Vagina (tissue), 2 donors: ENCODE measurements at regions not wholly inside any gene's neighbourhood (a gene's known extent, or its start where the extent isn't known, plus 50 kb on each side); places are given as distances from the start of the nearest gene placed in this dataset.

ENCODE experiments used
- DNase-seq, 2 donors: peaks; one replicate each; pipeline ENCODE4 v3.0.0-alpha.2; 2017; ENCODE audit errors: extremely low spot score in 2 of 2
- H3K27ac ChIP-seq: fragments of 200-600 bp; sonication (generic); one replicate; pipeline ENCODE4 v1.5.1; 2019
- H3K27me3 ChIP-seq: fragments of 200-600 bp; sonication (generic); one replicate; pipeline ENCODE4 v1.5.1; 2019
- H3K36me3 ChIP-seq, 2 donors: fragments of 200-600 bp; sonication (generic); one replicate each; pipeline ENCODE4 v1.5.1; 2017 to 2019
- H3K4me1 ChIP-seq: fragments of 200-600 bp; sonication (generic); one replicate; pipeline ENCODE4 v1.5.1; 2019
- H3K4me3 ChIP-seq, 2 donors: fragments of 200-600 bp; sonication (generic); 1 replicate in 1 of 2; 2 replicates in 1 of 2; pipeline ENCODE4 v1.5.1; 2016 to 2019
- H3K9me3 ChIP-seq: fragments of 200-600 bp; sonication (generic); one replicate; pipeline ENCODE4 v1.5.1; 2019
- CTCF ChIP-seq, 3 experiments: fragments of 450-650 bp in 2 of 3; fragments of 200-600 bp in 1 of 3; sonication (generic) in 1 of 3; IDR thresholded peaks; one replicate each; pipeline ENCODE4 v1.5.1; 2017 to 2019; ENCODE audit warnings: antibody characterized with exemption in 3 of 3, mild to moderate bottlenecking in 2 of 3, moderate library complexity in 2 of 3
- POLR2A ChIP-seq, 2 donors: fragments of 450-650 bp; IDR thresholded peaks; one replicate each; pipeline ENCODE4 v1.6.1; 2017; ENCODE audit warnings: antibody characterized with exemption in 2 of 2, mild to moderate bottlenecking in 2 of 2, moderate library complexity in 2 of 2
- POLR2AphosphoS5 ChIP-seq, 2 donors: sonication (generic); formaldehyde crosslinking; IDR thresholded peaks; one replicate each; pipeline ENCODE4 v1.9.0; 2017; ENCODE audit warnings: antibody characterized with exemption in 2 of 2, mild to moderate bottlenecking in 2 of 2, low read depth in 1 of 2; ENCODE audit not compliant: insufficient read depth in 1 of 2
- intact Hi-C: fragments of 100-400 bp; cut with DNase I; formaldehyde crosslinking; loops from one replicate; pipeline ENCODE4 v1.15.1; 2023

GRCh38 chr12:125493704-125494308, 428.6 kb downstream of the AACS start:
- Histone ChIP-seq H3K4me3 (no peak overlapping the region), H3K36me3 (no peaks in the 10 kb centered on the region), H3K9me3 (no peaks in the 10 kb centered on the region), H3K27me3 (no peaks in the 10 kb centered on the region), H3K27ac (no peak overlapping the region), H3K4me1 (no peaks in the 10 kb centered on the region)
- TF ChIP-seq CTCF (IDR thresholded peaks at IDR 0.05): no peak
- no peak for TF ChIP-seq POLR2A (IDR thresholded peaks at IDR 0.05)
- no peak for TF ChIP-seq POLR2AphosphoS5 (IDR thresholded peaks at IDR 0.05; ENCODE audit: insufficient read depth in 1 of 2, low read depth in 1 of 2)
- DNase-seq: no peak
- intact Hi-C loops: no loop called here

DNA sequence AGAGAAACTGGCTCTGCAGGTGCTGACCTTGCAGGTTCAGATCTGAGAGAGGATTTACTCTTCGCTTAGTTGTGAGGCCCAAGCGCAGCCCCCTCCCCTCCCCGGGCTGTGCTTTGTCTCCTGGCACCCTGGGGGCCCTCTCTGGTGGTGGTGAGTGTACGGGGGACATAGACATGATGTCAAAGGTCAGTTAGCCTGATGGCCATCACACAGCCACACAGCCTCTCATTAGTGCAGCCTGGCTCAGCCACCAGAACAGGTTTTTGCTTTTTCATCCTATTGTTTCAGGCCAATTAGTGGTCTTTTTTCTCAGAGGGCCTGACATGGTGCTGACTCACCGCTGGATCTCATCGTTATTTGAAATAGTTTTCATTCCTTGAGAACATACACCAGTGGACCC, 437.9 kb downstream of the AACS start:
- H3K27me3 ChIP-seq: no peaks in the 10 kb centered on the region
- intact Hi-C loops: no loop called here
- no peaks in the 10 kb centered on the region for H3K9me3 ChIP-seq
- H3K4me1 ChIP-seq: no peaks in the 10 kb centered on the region
- no peak for DNase-seq
- TF ChIP-seq CTCF (IDR thresholded peaks at IDR 0.05): no peak
- TF ChIP-seq POLR2AphosphoS5 (IDR thresholded peaks at IDR 0.05; ENCODE audit: insufficient read depth in 1 of 2, low read depth in 1 of 2): no peak
- TF ChIP-seq POLR2A (IDR thresholded peaks at IDR 0.05): no peak
- H3K27ac ChIP-seq: no peak overlapping the region
- no peak overlapping the region for H3K4me3 ChIP-seq
- H3K36me3 ChIP-seq: no peaks in the 10 kb centered on the region

- Histone ChIP-seq H3K4me1 (no peaks in the 10 kb centered on the region), H3K27ac (no peak overlapping the region), H3K9me3 (no peaks in the 10 kb centered on the region), H3K36me3 (no peaks in the 10 kb centered on the region), H3K27me3 (no peaks in the 10 kb centered on the region), H3K4me3 (no peak overlapping the region)
- DNase-seq: no peak
- intact Hi-C loops: no loop called here
- no peak for TF ChIP-seq POLR2A (IDR thresholded peaks at IDR 0.05)
- no peak for TF ChIP-seq CTCF (IDR thresholded peaks at IDR 0.05)
- TF ChIP-seq POLR2AphosphoS5 (IDR thresholded peaks at IDR 0.05; ENCODE audit: insufficient read depth in 1 of 2, low read depth in 1 of 2): no peak
Measured at GRCh38 chr12:125509195-125509594, 444.0 kb downstream of the AACS start.

- TF ChIP-seq POLR2A (IDR thresholded peaks at IDR 0.05) (no peak), CTCF (IDR thresholded peaks at IDR 0.05) (no peak), POLR2AphosphoS5 (IDR thresholded peaks at IDR 0.05; ENCODE audit: insufficient read depth in 1 of 2, low read depth in 1 of 2) (no peak)
- intact Hi-C loops: no loop called here
- Histone ChIP-seq H3K27me3 (no peaks in the 10 kb centered on the region), H3K4me1 (no peaks in the 10 kb centered on the region), H3K27ac (no peak overlapping the region), H3K36me3 (no peaks in the 10 kb centered on the region), H3K4me3 (no peak overlapping the region), H3K9me3 (no peaks in the 10 kb centered on the region)
- DNase-seq: no peak
Measured at GRCh38 chr12:125512541-125513298, 447.5 kb downstream of the AACS start.

- Histone ChIP-seq H3K4me1 (no peaks in the 10 kb centered on the region), H3K27ac (no peak overlapping the region), H3K4me3 (no peak overlapping the region), H3K36me3 (no peaks in the 10 kb centered on the region), H3K9me3 (no peaks in the 10 kb centered on the region), H3K27me3 (no peaks in the 10 kb centered on the region)
- DNase-seq: no peak
- no peak for TF ChIP-seq POLR2AphosphoS5 (IDR thresholded peaks at IDR 0.05; ENCODE audit: insufficient read depth in 1 of 2, low read depth in 1 of 2)
- TF ChIP-seq CTCF (IDR thresholded peaks at IDR 0.05): no peak
- TF ChIP-seq POLR2A (IDR thresholded peaks at IDR 0.05): no peak
- intact Hi-C loops: no loop called here
Measured at GRCh38 chr12:125515887-125516286, 450.7 kb downstream of the AACS start.
